ENCODE measurements at regions not wholly inside any gene's neighbourhood (a gene's known extent, or its start where the extent isn't known, plus 50 kb on each side); places are given as distances from the start of the nearest gene placed in this dataset.

- DNase-seq (ENCODE audit: extremely low read depth, low read depth) = no peak
- TF ChIP-seq CTCF (IDR thresholded peaks at IDR 0.05; ENCODE audit: low read depth, low read length) = no peak
Measured at GRCh38 chr12:78473561-78473960, 391.0 kb upstream of the SYT1 start.

DNA sequence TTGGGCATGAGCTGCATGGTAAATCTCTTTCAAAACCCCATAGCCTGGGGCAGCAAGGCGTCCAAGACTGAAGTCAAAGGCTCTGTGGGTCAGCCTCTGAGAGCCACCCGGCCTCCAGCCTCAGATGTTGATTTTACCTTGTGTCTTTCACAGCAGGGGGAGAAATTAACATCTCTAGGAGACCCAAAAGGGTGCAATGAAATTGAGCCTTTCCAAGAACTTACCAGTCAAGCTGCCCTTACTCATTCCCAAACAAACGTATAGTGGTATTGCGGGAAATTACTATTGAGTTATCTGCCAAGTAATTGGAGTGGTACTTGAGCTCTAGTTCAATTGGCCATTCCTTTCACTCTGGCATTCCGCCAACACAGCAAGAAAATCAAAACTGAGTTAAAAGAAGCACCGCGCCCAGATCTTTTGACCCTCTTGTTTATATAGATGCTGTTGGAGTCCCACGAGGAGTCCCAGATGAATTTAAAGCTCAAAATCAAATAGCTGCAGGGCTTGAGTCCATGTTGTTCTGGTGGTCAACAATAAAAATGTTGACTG lies 380.7 kb upstream of the SYT1 start:
- DNase-seq (ENCODE audit: extremely low read depth, low read depth) = no peak

DNA sequence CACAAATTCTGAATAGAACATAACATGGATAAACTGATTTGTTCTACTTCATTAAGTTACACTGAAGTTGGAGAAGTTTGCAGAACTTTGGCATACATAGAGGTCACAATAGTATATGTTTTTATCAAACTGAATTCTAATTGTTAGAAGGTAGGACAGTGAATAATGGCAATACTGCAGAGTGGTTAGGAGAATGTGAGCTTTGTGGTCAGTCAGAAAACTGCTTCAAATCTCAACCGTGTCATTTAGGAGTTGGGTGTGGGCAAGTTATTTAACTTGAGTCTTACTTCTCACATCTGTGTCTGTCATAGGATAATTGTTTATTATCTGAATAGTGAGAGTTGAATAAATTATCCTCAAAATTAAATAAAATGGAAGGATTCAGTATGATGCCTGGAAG lies 374.6 kb upstream of the SYT1 start:
- no peak for DNase-seq (ENCODE audit: extremely low read depth, low read depth)
- no peak for TF ChIP-seq CTCF (IDR thresholded peaks at IDR 0.05; ENCODE audit: low read depth, low read length)

More for the DNA sequence above, 380.7 kb upstream of the SYT1 start:
- TF ChIP-seq CTCF (IDR thresholded peaks at IDR 0.05; ENCODE audit: low read depth, low read length) = no peak

GRCh38 chr12:78490861-78491260 lies 373.7 kb upstream of the SYT1 start:
- no peak for TF ChIP-seq CTCF (IDR thresholded peaks at IDR 0.05; ENCODE audit: low read depth, low read length)
- DNase-seq (ENCODE audit: extremely low read depth, low read depth) = no peak

- TF ChIP-seq CTCF (IDR thresholded peaks at IDR 0.05; ENCODE audit: low read depth, low read length) = no peak
Measured at GRCh38 chr12:78494911-78495310, 369.7 kb upstream of the SYT1 start.

GRCh38 chr12:78501825-78502224 lies 362.7 kb upstream of the SYT1 start:
- DNase-seq (ENCODE audit: extremely low read depth, low read depth) = no peak
- no peak for TF ChIP-seq CTCF (IDR thresholded peaks at IDR 0.05; ENCODE audit: low read depth, low read length)

More at GRCh38 chr12:78494911-78495310, 369.7 kb upstream of the SYT1 start:
- DNase-seq (ENCODE audit: extremely low read depth, low read depth) = no peak

DNA sequence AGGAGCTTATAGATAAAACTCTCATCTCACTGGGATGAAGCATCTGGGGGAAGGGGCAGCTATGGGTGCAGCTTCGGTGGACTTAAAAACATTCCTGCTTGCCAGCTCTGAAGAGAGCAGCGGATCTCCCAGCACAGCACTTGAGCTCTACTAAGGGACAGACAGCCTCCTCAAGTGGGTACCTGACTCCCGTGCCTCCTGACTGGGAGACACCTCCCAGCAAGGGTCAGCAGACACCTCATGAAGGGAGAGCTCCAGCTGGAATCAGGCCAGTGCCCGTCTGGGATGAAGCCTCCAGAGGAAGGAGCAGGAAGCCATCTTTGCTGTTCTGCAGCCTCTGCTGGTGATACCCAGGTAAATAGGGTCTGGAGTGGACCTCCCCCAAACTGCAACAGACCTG lies 345.2 kb upstream of the SYT1 start:
- no peak for TF ChIP-seq CTCF (IDR thresholded peaks at IDR 0.05; ENCODE audit: low read depth, low read length)
- DNase-seq (ENCODE audit: extremely low read depth, low read depth) = no peak
